Ovary (tissue), 7 donors: ENCODE measurements at regions not wholly inside any gene's neighbourhood (a gene's known extent, or its start where the extent isn't known, plus 50 kb on each side); places are given as distances from the start of the nearest gene placed in this dataset.

Experiments used
- DNase-seq, 5 donors: peaks; one replicate each; pipeline ENCODE4 v3.0.0-alpha.2; 2019 to 2020
- H3K27ac ChIP-seq, 2 donors: fragments of 200-600 bp; one replicate each; pipeline versions ENCODE4 v1.5.1 to v1.8.0; 2019 to 2022
- H3K27me3 ChIP-seq: fragments of 200-600 bp; one replicate; pipeline ENCODE4 v1.8.0; 2022
- H3K36me3 ChIP-seq: fragments of 200-600 bp; sonication (generic); one replicate; pipeline ENCODE4 v1.5.1; 2019
- H3K4me1 ChIP-seq: one replicate; pipeline ENCODE4 v1.8.1; 2013; ENCODE audit warnings: mild to moderate bottlenecking, moderate library complexity; ENCODE audit not compliant: insufficient read depth
- H3K4me3 ChIP-seq: fragments of 200-600 bp; sonication (generic); one replicate; pipeline ENCODE4 v1.5.1; 2017
- H3K9me3 ChIP-seq, 2 donors: fragments of 200-600 bp in 1 of 2; sonication (generic) in 1 of 2; one replicate each; pipeline versions ENCODE4 v1.5.1 to v1.8.1; 2013 to 2019; ENCODE audit warnings: mild to moderate bottlenecking in 1 of 2, moderate library complexity in 1 of 2
- EP300 ChIP-seq: sonication (generic); formaldehyde crosslinking; IDR thresholded peaks from one replicate; pipeline ENCODE4 v1.6.1; 2017; ENCODE audit warnings: antibody characterized with exemption
- POLR2A ChIP-seq: fragments of 450-650 bp; IDR thresholded peaks from one replicate; pipeline ENCODE4 v1.6.1; 2017; ENCODE audit warnings: antibody characterized with exemption, mild to moderate bottlenecking, moderate library complexity
- WGBS, 3 donors: extraction: QIAGEN DNeasy Blood & Tissue Kit in 1 of 3; methylation state at CpG; one replicate each; pipeline versions ENCODE4 v1.1.5 to v1.1.7; 2013 to 2017; 5-methylcytosine and 5-hydroxymethylcytosine counted together
- intact Hi-C, 4 donors: fragments of 100-400 bp; cut with DNase I; formaldehyde crosslinking; loops; one replicate each; pipeline versions ENCODE4 v1.11.0 to v1.15.1; 2022 to 2023
- TF ChIP-seq, protein P1 (sequence below), 3 donors: fragments of 450-650 bp in 2 of 3; fragments of 200-600 bp in 1 of 3; IDR thresholded peaks; one replicate each; pipeline versions ENCODE4 v1.5.1 to v1.8.0; 2016 to 2022; ENCODE audit warnings: antibody characterized with exemption in 3 of 3, mild to moderate bottlenecking in 1 of 3
- donor health status: DM: no; HTN: no; CAD: no; lungs with moderate emphysema.
- donor health status: DM: no; HTN: no; CAD: no.
- donor health status: Bipolar disorder and iron deficiency.
- donor health status: DM: no; HTN: no; CAD: no.
- donor health status: DM: yes; HTN: yes; CAD: no.

GRCh38 chr3:34686541-34686940 is 888.1 kb downstream of the PDCD6IP start:
- DNase-seq: no peak
- 40 to 59% (median 55%) methylated on average over 1 of the region's 1 CpG for WGBS, 3 donors
- intact Hi-C loops: loop anchor here in 1 of 4 donors (10.0 kb wide), 1 partner anchor 802 kb away; no protein-coding TSS in a partner anchor
- H3K4me1 ChIP-seq: no peaks in the 10 kb centered on the region
- H3K27me3 ChIP-seq: no peaks in the 10 kb centered on the region
- no peak overlapping the region for H3K27ac ChIP-seq
- no peaks in the 10 kb centered on the region for H3K9me3 ChIP-seq
- no peaks in the 10 kb centered on the region for H3K36me3 ChIP-seq
- H3K4me3 ChIP-seq: no peak overlapping the region
- TF ChIP-seq, protein P1, sequence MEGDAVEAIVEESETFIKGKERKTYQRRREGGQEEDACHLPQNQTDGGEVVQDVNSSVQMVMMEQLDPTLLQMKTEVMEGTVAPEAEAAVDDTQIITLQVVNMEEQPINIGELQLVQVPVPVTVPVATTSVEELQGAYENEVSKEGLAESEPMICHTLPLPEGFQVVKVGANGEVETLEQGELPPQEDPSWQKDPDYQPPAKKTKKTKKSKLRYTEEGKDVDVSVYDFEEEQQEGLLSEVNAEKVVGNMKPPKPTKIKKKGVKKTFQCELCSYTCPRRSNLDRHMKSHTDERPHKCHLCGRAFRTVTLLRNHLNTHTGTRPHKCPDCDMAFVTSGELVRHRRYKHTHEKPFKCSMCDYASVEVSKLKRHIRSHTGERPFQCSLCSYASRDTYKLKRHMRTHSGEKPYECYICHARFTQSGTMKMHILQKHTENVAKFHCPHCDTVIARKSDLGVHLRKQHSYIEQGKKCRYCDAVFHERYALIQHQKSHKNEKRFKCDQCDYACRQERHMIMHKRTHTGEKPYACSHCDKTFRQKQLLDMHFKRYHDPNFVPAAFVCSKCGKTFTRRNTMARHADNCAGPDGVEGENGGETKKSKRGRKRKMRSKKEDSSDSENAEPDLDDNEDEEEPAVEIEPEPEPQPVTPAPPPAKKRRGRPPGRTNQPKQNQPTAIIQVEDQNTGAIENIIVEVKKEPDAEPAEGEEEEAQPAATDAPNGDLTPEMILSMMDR (IDR thresholded peaks at IDR 0.05): no peak
- TF ChIP-seq EP300 (no peak), POLR2A (no peak)

GRCh38 chr3:34687671-34688070 is 889.2 kb downstream of the PDCD6IP start:
- no peak for DNase-seq
- Histone ChIP-seq H3K27ac (no peak overlapping the region), H3K36me3 (no peaks in the 10 kb centered on the region), H3K9me3 (no peaks in the 10 kb centered on the region), H3K27me3 (no peaks in the 10 kb centered on the region), H3K4me1 (no peaks in the 10 kb centered on the region), H3K4me3 (no peak overlapping the region)
- TF ChIP-seq POLR2A: no peak
- TF ChIP-seq, protein P1 (IDR thresholded peaks at IDR 0.05): no peak
- TF ChIP-seq EP300: no peak
- WGBS, 3 donors: 88 to 92% (median 89%) methylated on average over 1 of the region's 1 CpG
- intact Hi-C loops: loop anchor here in 1 of 4 donors (10.0 kb wide), 1 partner anchor 803 kb away; no protein-coding TSS in a partner anchor

- no peaks in the 10 kb centered on the region for H3K27me3 ChIP-seq
- no peaks in the 10 kb centered on the region for H3K36me3 ChIP-seq
- H3K27ac ChIP-seq: no peak overlapping the region
- no peaks in the 10 kb centered on the region for H3K9me3 ChIP-seq
- intact Hi-C loops: no loop called here
- DNase-seq: no peak
- H3K4me3 ChIP-seq: no peak overlapping the region
- TF ChIP-seq, protein P1 (IDR thresholded peaks at IDR 0.05): no peak
- TF ChIP-seq POLR2A: no peak
- TF ChIP-seq EP300: no peak
- H3K4me1 ChIP-seq: no peaks in the 10 kb centered on the region
- 63 to 68% (median 64%) methylated on average over 4 of the region's 4 CpGs for WGBS, 3 donors
These were observed 898.4 kb downstream of the PDCD6IP start for GRCh38 chr3:34696831-34697230.

GRCh38 chr3:34703053-34703452 is 904.6 kb downstream of the PDCD6IP start:
- intact Hi-C loops: no loop called here
- TF ChIP-seq POLR2A (no peak), EP300 (no peak)
- TF ChIP-seq, protein P1 (IDR thresholded peaks at IDR 0.05): no peak

More at GRCh38 chr3:34703053-34703452, 904.6 kb downstream of the PDCD6IP start:
- Histone ChIP-seq H3K27ac (no peak overlapping the region), H3K4me3 (no peak overlapping the region), H3K9me3 (no peaks in the 10 kb centered on the region), H3K36me3 (no peaks in the 10 kb centered on the region), H3K4me1 (no peaks in the 10 kb centered on the region), H3K27me3 (no peaks in the 10 kb centered on the region)
- no peak for DNase-seq
- 88 to 93% (median 91%) methylated on average over 3 of the region's 3 CpGs for WGBS, 3 donors
